Breast epithelium (tissue), 4 donors: ENCODE measurements at regions not wholly inside any gene's neighbourhood (a gene's known extent, or its start where the extent isn't known, plus 50 kb on each side); places are given as distances from the start of the nearest gene placed in this dataset.

Source experiments
- DNase-seq, 2 donors: peaks; one replicate each; pipeline ENCODE4 v3.0.0-alpha.2; 2019; ENCODE audit warnings: low spot score in 2 of 2
- H3K27ac ChIP-seq, 2 donors: fragments of 200-600 bp; sonication (generic) in 1 of 2; one replicate each; pipeline ENCODE4 v1.5.1; 2016 to 2019; ENCODE audit warnings: mild to moderate bottlenecking in 1 of 2
- H3K27me3 ChIP-seq, 2 donors: fragments of 200-600 bp; sonication (generic) in 1 of 2; one replicate each; pipeline versions ENCODE4 v1.5.1 to v1.6.0; 2017 to 2019; ENCODE audit warnings: control low read depth in 1 of 2, mild to moderate bottlenecking in 1 of 2
- H3K36me3 ChIP-seq: fragments of 200-600 bp; one replicate; pipeline ENCODE4 v1.5.1; 2019
- H3K4me1 ChIP-seq, 2 donors: fragments of 200-600 bp; sonication (generic); one replicate each; pipeline ENCODE4 v1.5.1; 2016 to 2019; ENCODE audit warnings: control low read depth in 1 of 2
- H3K4me3 ChIP-seq, 3 donors: fragments of 200-600 bp; sonication (generic); 1 replicate in 2 of 3; 2 replicates in 1 of 3; pipeline ENCODE4 v1.5.1; 2016 to 2019; ENCODE audit warnings: mild to moderate bottlenecking in 3 of 3, moderate library complexity in 2 of 3
- H3K9me3 ChIP-seq, 2 donors: fragments of 200-600 bp; sonication (generic) in 1 of 2; one replicate each; pipeline ENCODE4 v1.5.1; 2016 to 2019; ENCODE audit warnings: control low read depth in 1 of 2
- POLR2A ChIP-seq: fragments of 450-650 bp; IDR thresholded peaks from one replicate; pipeline ENCODE4 v1.6.1; 2016; ENCODE audit warnings: antibody characterized with exemption, mild to moderate bottlenecking, moderate library complexity
- POLR2AphosphoS5 ChIP-seq, 3 donors: sonication (generic); formaldehyde crosslinking; IDR thresholded peaks; one replicate each; pipeline ENCODE4 v1.6.1; 2017; ENCODE audit warnings: antibody characterized with exemption in 3 of 3
- intact Hi-C: fragments of 100-400 bp; cut with DNase I; formaldehyde crosslinking; loops from one replicate; pipeline ENCODE4 v1.15.1; 2023; ENCODE audit warnings: low total_unique reads
- TF ChIP-seq, protein P1 (sequence below), 3 donors: fragments of 450-650 bp; IDR thresholded peaks; one replicate each; pipeline ENCODE4 v1.5.1; 2016 to 2017; ENCODE audit warnings: antibody characterized with exemption in 3 of 3, mild to moderate bottlenecking in 3 of 3, moderate library complexity in 3 of 3

GRCh38 chr13:86403181-86403580, 604.0 kb upstream of the SLITRK6 start:
- no peak for DNase-seq
- Histone ChIP-seq H3K4me1 (no peaks in the 10 kb centered on the region), H3K27ac (no peak overlapping the region), H3K36me3 (no peaks in the 10 kb centered on the region), H3K27me3 (no peaks in the 10 kb centered on the region), H3K4me3 (no peak overlapping the region), H3K9me3 (no peaks in the 10 kb centered on the region)
- TF ChIP-seq, protein P1, sequence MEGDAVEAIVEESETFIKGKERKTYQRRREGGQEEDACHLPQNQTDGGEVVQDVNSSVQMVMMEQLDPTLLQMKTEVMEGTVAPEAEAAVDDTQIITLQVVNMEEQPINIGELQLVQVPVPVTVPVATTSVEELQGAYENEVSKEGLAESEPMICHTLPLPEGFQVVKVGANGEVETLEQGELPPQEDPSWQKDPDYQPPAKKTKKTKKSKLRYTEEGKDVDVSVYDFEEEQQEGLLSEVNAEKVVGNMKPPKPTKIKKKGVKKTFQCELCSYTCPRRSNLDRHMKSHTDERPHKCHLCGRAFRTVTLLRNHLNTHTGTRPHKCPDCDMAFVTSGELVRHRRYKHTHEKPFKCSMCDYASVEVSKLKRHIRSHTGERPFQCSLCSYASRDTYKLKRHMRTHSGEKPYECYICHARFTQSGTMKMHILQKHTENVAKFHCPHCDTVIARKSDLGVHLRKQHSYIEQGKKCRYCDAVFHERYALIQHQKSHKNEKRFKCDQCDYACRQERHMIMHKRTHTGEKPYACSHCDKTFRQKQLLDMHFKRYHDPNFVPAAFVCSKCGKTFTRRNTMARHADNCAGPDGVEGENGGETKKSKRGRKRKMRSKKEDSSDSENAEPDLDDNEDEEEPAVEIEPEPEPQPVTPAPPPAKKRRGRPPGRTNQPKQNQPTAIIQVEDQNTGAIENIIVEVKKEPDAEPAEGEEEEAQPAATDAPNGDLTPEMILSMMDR (IDR thresholded peaks at IDR 0.05) = no peak
- TF ChIP-seq POLR2A = no peak
- TF ChIP-seq POLR2AphosphoS5 (IDR thresholded peaks at IDR 0.05) = no peak
- intact Hi-C loops = no loop called here

DNA sequence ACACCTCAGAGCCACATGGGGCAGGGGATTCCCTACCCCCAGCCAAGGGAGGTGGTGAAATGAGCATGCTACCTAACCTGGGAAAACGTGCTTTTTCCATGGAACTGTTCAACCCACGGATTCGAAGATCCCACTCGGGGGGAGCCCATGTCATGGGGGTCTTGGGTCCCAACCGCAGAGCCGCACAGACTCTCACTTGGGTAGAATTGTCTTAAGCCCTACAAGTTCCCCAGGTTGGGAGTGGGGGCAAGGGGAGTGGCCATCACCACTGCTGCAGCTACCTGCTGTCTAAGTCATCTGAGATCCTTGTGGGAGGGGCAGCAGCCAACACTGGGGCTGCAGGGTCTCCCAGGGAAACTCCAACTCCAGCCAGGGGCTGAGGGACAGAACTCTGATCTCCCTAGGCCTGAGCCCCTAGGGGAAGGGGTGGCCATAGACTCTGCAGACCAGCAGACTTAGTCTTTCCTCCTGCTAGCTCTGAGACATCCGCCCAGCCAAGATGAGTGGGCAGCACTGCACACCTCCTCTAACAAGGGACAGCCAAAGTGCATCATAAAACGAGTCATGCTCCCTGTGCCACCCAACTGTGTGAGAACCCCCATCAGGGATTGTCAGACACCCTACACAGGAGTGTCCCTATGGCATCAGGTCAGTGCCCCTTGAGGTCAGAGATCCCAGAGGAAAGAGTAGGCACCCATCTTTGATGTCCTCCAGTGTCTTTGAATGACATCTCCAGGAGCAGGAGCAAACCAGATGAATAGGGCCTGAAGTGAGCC, 610.4 kb upstream of the SLITRK6 start:
- Histone ChIP-seq H3K4me3 (no peak overlapping the region), H3K27me3 (no peaks in the 10 kb centered on the region), H3K4me1 (no peaks in the 10 kb centered on the region), H3K27ac (no peak overlapping the region), H3K36me3 (no peaks in the 10 kb centered on the region), H3K9me3 (no peaks in the 10 kb centered on the region)
- no peak for DNase-seq
- TF ChIP-seq, protein P1 (IDR thresholded peaks at IDR 0.05) = no peak
- TF ChIP-seq POLR2AphosphoS5 (IDR thresholded peaks at IDR 0.05) (no peak), POLR2A (no peak)
- intact Hi-C loops = no loop called here

- intact Hi-C loops = no loop called here
- H3K27ac ChIP-seq = no peak overlapping the region
- no peaks in the 10 kb centered on the region for H3K27me3 ChIP-seq
- H3K36me3 ChIP-seq = no peaks in the 10 kb centered on the region
- TF ChIP-seq POLR2AphosphoS5 (IDR thresholded peaks at IDR 0.05) (no peak), POLR2A (no peak)
- TF ChIP-seq, protein P1 (IDR thresholded peaks at IDR 0.05) = no peak
- no peak for DNase-seq
- H3K9me3 ChIP-seq = no peaks in the 10 kb centered on the region
- H3K4me1 ChIP-seq = no peaks in the 10 kb centered on the region
- no peak overlapping the region for H3K4me3 ChIP-seq
Observed at GRCh38 chr13:86425170-86425815, 626.1 kb upstream of the SLITRK6 start.

- no peaks in the 10 kb centered on the region for H3K4me1 ChIP-seq
- no peaks in the 10 kb centered on the region for H3K27me3 ChIP-seq
- no peak overlapping the region for H3K4me3 ChIP-seq
- TF ChIP-seq POLR2A (no peak), POLR2AphosphoS5 (IDR thresholded peaks at IDR 0.05) (no peak)
- TF ChIP-seq, protein P1 (IDR thresholded peaks at IDR 0.05) = no peak
- no peaks in the 10 kb centered on the region for H3K9me3 ChIP-seq
- DNase-seq = no peak
- H3K27ac ChIP-seq = no peak overlapping the region
- H3K36me3 ChIP-seq = no peaks in the 10 kb centered on the region
- intact Hi-C loops = no loop called here
Observed at GRCh38 chr13:86426437-86426836, 627.2 kb upstream of the SLITRK6 start.

DNA sequence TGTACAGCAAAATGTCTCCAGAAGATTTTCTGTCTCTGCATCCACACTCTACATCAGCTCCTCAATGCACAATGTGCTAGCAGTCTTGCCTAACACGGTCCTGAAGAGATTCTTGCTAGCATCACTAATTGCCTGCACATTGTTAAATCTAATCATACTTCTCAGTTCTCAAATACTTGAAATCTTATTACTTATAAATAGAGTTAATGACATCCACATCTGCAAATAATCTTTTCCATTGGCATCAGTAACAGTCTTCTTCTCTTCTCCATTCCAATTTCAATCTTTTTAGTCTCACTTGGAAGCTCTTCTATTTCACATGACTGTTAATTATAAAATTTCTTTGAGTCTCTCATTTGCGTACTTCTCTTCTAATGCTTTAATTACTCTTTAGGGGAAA, 630.5 kb upstream of the SLITRK6 start:
- DNase-seq = no peak
- Histone ChIP-seq H3K36me3 (no peaks in the 10 kb centered on the region), H3K4me3 (no peak overlapping the region), H3K27ac (no peak overlapping the region), H3K9me3 (peaks cover 0 to 7% of the 10 kb centered on the region in 2 donors), H3K27me3 (no peaks in the 10 kb centered on the region), H3K4me1 (no peaks in the 10 kb centered on the region)
- TF ChIP-seq POLR2AphosphoS5 (IDR thresholded peaks at IDR 0.05) = no peak
- intact Hi-C loops = no loop called here
